Lower lobe of right lung (tissue), 2 donors: ENCODE measurements at regions not wholly inside any gene's neighbourhood (a gene's known extent, or its start where the extent isn't known, plus 50 kb on each side); places are given as distances from the start of the nearest gene placed in this dataset.
A peak's percentile ranks its signal among the peaks of the same experiment; 100 is the strongest.

ENCODE experiments used
- ATAC-seq, 2 donors: fragments of 200-7000 bp; cut with Tn5 transposase; one replicate each; pipeline ENCODE4 v1.9.1; 2020 to 2022; ENCODE audit warnings: mild to moderate bottlenecking in 2 of 2, moderate library complexity in 2 of 2
- DNase-seq: peaks from one replicate; pipeline ENCODE4 v3.0.0-alpha.2; 2020
- H3K27ac ChIP-seq: fragments of 200-600 bp; one replicate; pipeline ENCODE4 v1.8.0; 2022
- H3K27me3 ChIP-seq: fragments of 200-600 bp; one replicate; pipeline ENCODE4 v1.8.0; 2022; ENCODE audit warnings: low read depth
- H3K36me3 ChIP-seq: fragments of 200-600 bp; one replicate; pipeline ENCODE4 v1.8.0; 2022; ENCODE audit warnings: mild to moderate bottlenecking
- H3K4me1 ChIP-seq: fragments of 200-600 bp; one replicate; pipeline ENCODE4 v1.8.0; 2022
- H3K4me3 ChIP-seq: fragments of 200-600 bp; one replicate; pipeline ENCODE4 v1.8.0; 2022; ENCODE audit warnings: mild to moderate bottlenecking
- H3K9me3 ChIP-seq: fragments of 200-600 bp; one replicate; pipeline ENCODE4 v1.8.0; 2022
- CTCF ChIP-seq: fragments of 200-600 bp; IDR thresholded peaks from one replicate; pipeline ENCODE4 v1.8.0; 2022; ENCODE audit warnings: antibody characterized with exemption, mild to moderate bottlenecking
- intact Hi-C: fragments of 100-400 bp; cut with DNase I; formaldehyde crosslinking; loops from one replicate; pipeline ENCODE4 v1.11.0; 2022
- donor health status: DM: no; HTN: yes; CAD: no; lungs with severe emphysema.

- no peak for DNase-seq
- H3K4me1 ChIP-seq = peaks cover 24% of the 10 kb centered on the region
- TF ChIP-seq CTCF = no peak
- H3K4me3 ChIP-seq = no peak overlapping the region
- H3K27ac ChIP-seq = no peak overlapping the region
- no peaks in the 10 kb centered on the region for H3K27me3 ChIP-seq
- no peak for ATAC-seq
- H3K9me3 ChIP-seq = peaks cover 5% of the 10 kb centered on the region
- intact Hi-C loops = no loop called here
- H3K36me3 ChIP-seq = no peaks in the 10 kb centered on the region
Observed at GRCh38 chr9:115189686-115190085, 71.7 kb upstream of the TNC start.

DNA sequence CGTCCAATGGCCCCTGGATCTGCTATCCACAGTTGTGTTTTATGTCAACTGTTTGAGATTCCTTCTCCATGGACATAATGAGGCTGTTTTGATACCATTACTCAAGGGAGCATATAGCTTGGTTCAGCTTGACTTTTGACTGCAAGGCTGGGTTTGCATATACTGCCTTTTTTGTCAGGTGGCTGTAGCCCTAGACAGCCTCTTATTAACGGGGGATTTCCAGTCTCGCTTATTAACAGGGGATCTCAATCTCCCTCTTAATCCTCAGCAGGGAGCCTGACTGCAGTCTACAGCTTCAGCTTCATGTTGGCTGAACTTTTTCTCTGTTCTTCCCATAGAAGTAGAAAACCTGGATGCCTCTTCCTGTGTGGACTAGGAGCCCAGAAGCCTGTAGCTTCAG lies 73.7 kb upstream of the TNC start:
- no peak for TF ChIP-seq CTCF
- Histone ChIP-seq H3K27ac (no peak overlapping the region), H3K4me3 (no peak overlapping the region), H3K36me3 (no peaks in the 10 kb centered on the region), H3K9me3 (peaks cover 5% of the 10 kb centered on the region), H3K4me1 (peaks cover 24% of the 10 kb centered on the region), H3K27me3 (no peaks in the 10 kb centered on the region)
- DNase-seq = no peak
- no peak for ATAC-seq
- intact Hi-C loops = no loop called here

DNA sequence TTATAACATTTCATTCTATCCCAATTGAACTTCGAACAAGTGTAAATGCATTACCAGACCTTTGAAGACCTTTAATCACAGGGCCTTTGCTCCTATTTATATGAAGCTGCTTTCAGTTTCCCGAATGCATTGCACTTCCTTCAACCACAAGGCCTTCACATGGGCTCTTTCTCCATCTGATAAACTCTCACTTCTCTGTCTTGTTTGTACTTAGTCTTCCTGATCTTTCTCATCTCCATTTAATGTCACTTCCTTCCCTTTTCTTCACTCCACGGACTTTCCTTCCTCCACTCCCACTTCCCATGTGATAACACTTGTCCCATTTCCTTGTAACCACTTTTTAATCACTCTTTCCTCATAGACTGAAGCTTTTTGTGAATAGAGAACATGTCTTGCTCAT lies 74.3 kb upstream of the TNC start:
- ATAC-seq (peak; percentile 59 to 62), DNase-seq (no peak)
- Histone ChIP-seq H3K9me3 (peaks cover 5% of the 10 kb centered on the region), H3K4me3 (no peak overlapping the region), H3K27ac (no peak overlapping the region), H3K27me3 (no peaks in the 10 kb centered on the region), H3K36me3 (no peaks in the 10 kb centered on the region), H3K4me1 (peaks cover 24% of the 10 kb centered on the region)
- no peak for TF ChIP-seq CTCF
- intact Hi-C loops = no loop called here

DNA sequence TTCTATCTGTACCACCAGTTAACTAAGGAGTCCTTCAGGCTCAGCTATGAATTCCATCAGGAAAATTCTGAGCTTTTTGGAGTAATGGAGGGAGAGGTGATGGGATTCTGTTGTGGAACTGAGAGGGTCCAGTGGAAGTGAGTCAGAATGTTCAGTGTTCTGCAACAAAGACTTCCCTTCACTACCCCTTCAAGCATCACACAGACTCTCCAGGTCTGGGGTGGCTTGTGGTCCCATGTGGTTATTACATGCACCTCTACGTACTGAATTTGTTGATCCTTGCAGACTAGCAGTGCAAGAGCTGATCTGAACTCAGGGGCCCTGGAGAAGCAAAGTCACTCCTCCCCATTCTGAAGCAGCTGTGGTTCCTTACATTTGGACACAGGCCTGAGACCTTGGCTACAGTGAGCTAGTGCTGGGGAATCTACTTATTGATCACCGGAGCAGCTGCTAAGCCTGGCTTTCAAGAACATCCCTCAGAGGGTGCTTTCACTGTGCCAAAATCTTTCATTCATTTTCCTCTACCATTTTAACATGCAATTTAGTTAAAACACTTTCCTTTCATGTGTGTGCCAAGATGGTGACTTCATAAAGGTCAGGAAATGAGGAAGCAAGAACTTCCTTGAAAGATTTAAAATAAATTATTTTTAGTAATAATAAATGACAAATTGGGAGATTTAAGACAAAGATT lies 75.0 kb upstream of the TNC start:
- Histone ChIP-seq H3K4me3 (no peak overlapping the region), H3K9me3 (peaks cover 5% of the 10 kb centered on the region), H3K27me3 (no peaks in the 10 kb centered on the region), H3K4me1 (peaks cover 24% of the 10 kb centered on the region), H3K27ac (no peak overlapping the region), H3K36me3 (no peaks in the 10 kb centered on the region)
- no peak for TF ChIP-seq CTCF
- intact Hi-C loops = no loop called here
- DNase-seq (no peak), ATAC-seq (no peak)

DNA sequence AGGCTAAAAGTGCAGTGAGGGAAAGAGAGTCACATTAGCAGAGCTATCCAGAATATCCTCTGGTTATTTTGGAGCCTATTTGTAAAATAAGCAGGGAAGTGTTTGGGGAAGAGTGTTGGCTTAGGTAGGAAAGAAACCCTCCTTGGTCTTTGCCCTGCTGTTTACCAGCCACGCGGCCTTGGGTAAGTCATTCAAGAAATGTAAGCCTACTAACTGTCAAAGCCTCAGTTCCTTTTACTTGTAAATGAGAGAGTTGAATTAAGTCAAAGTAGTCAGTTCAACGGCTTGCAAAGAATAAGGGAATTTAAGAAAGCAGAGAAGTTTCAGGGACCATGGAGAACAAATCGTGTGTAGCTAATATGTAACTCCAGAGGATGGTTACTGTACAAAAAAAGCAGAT lies 75.8 kb upstream of the TNC start:
- Histone ChIP-seq H3K36me3 (no peaks in the 10 kb centered on the region), H3K27me3 (no peaks in the 10 kb centered on the region), H3K9me3 (peaks cover 5% of the 10 kb centered on the region), H3K4me3 (no peak overlapping the region), H3K27ac (no peak overlapping the region), H3K4me1 (peaks cover 24% of the 10 kb centered on the region)
- ATAC-seq = no peak
- no peak for DNase-seq
- no peak for TF ChIP-seq CTCF
- intact Hi-C loops = no loop called here

GRCh38 chr9:115194216-115194615 lies 76.3 kb upstream of the TNC start:
- DNase-seq (no peak), ATAC-seq (no peak)
- TF ChIP-seq CTCF = no peak
- Histone ChIP-seq H3K27me3 (no peaks in the 10 kb centered on the region), H3K4me3 (no peak overlapping the region), H3K27ac (no peak overlapping the region), H3K36me3 (no peaks in the 10 kb centered on the region), H3K9me3 (peaks cover 5% of the 10 kb centered on the region), H3K4me1 (peaks cover 24% of the 10 kb centered on the region)
- intact Hi-C loops = no loop called here
